Activated naive CD4-positive, alpha-beta T cell treated with anti-CD3 and anti-CD28 coated beads, Interleukin-2, amount 50 U/mL, for 24 hours (primary cell): ENCODE measurements at regions not wholly inside any gene's neighbourhood (a gene's known extent, or its start where the extent isn't known, plus 50 kb on each side); places are given as distances from the start of the nearest gene placed in this dataset.

Experiments used
- H3K27ac Mint-ChIP-seq: one replicate; pipeline ENCODE4 v1.8.0; 2021; ENCODE audit warnings: mild to moderate bottlenecking, mixed read lengths
- H3K27me3 Mint-ChIP-seq: one replicate; pipeline ENCODE4 v1.8.0; 2021; ENCODE audit warnings: mixed read lengths
- H3K36me3 Mint-ChIP-seq: one replicate; pipeline ENCODE4 v1.8.0; 2021; ENCODE audit warnings: mixed read lengths
- H3K4me1 Mint-ChIP-seq: one replicate; pipeline ENCODE4 v1.8.0; 2021; ENCODE audit warnings: mixed read lengths
- H3K4me3 Mint-ChIP-seq: one replicate; pipeline ENCODE4 v1.8.0; 2021; ENCODE audit warnings: mild to moderate bottlenecking, mixed read lengths
- H3K9me3 Mint-ChIP-seq: one replicate; pipeline ENCODE4 v1.8.0; 2021; ENCODE audit warnings: mixed read lengths

- Mint-ChIP-seq H3K9me3 (peaks cover 6% of the 10 kb centered on the region), H3K4me3 (no peak overlapping the region), H3K36me3 (peaks cover 2% of the 10 kb centered on the region), H3K27me3 (peaks cover 5% of the 10 kb centered on the region), H3K27ac (no peak overlapping the region), H3K4me1 (no peaks in the 10 kb centered on the region)
Observed at GRCh38 chr10:93165367-93165766, 91.7 kb downstream of the CYP26A1 start.

DNA sequence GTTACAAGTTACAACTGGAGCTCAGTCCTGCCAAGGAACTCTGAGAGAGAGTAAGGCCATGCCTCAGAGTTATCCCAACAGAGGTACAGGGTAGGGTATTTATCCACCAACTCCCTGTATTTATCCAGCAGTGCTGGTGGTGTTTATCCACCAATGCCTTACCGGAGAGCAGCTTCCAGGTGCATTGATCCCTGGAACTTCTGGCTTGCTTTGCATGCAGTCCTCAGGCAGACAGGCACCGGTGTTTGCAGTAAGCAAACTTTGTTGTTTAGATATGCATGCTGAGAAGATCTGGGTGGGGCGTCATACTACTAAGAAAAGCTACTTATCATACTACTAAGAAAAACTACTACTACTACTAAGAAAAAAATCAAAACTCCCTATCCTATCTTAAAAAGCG lies 92.4 kb downstream of the CYP26A1 start:
- Mint-ChIP-seq H3K9me3 (peaks cover 9% of the 10 kb centered on the region), H3K27ac (peak overlapping the region; percentile 5), H3K4me1 (no peaks in the 10 kb centered on the region), H3K36me3 (peaks cover 3% of the 10 kb centered on the region), H3K27me3 (peaks cover 6% of the 10 kb centered on the region), H3K4me3 (no peak overlapping the region)

DNA sequence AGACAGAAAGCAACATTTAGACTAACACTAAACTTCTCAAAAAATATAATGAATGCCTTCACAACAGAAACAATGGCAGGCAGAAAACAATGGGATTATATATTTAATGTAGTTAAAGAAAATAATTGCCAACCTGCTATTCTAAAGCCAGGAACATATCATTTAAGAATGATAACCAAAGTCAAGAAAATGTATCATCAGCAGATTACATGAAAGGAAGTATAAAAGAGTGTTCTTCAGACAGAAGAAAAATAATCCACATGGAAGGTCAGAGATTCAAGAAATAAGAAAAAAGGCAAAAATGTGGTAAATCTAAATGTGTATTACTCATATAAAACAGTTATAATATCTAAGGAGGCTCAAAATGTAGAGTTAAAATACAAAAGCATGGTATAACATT lies 98.1 kb downstream of the CYP26A1 start:
- Mint-ChIP-seq H3K4me1 (no peaks in the 10 kb centered on the region), H3K9me3 (peaks cover 9% of the 10 kb centered on the region), H3K36me3 (peaks cover 3% of the 10 kb centered on the region), H3K27me3 (peaks cover 8% of the 10 kb centered on the region), H3K4me3 (no peak overlapping the region), H3K27ac (no peak overlapping the region)

DNA sequence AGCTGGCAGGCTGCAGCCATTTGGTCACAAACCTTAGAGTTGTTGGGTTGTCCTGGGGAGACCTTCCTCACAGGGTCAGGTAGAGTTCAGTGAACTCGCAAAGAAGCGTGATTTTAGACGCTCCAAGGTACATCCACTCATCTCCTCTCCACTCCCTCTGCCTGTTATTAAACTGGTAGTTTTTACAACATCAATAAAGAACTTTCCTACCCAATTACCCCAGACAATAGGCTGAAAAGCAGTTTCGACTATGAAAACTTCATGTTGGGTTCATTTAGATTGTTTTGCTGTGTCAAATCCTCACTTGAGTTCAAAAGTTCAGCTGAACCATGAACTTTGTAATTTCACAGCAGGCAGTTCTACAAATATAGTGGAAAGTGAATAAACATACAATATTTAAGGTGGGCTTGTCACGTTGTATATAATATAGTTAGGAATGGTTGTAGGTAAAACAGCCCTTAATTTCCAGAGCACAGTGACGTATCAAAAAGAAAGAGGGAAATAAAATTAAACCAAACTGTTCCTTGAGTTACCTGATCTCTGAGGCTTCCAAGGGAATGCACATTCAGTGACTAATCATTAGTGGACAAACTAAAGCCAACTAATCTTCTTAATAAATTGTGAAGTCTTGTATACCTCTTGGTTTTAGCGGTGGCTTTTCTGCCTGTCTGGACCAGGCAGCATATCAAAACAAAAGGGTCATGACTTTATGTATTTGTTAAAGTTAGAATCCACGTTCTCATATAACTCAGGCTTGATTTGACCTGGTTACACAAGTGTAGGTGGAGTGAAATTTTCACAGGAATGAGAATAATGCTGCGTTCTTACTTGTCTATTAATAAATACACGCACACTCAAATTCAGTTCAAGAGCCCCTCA lies 100.5 kb downstream of the CYP26A1 start:
- no peaks in the 10 kb centered on the region for H3K4me1 Mint-ChIP-seq
- H3K9me3 Mint-ChIP-seq: peaks cover 9% of the 10 kb centered on the region
- H3K27me3 Mint-ChIP-seq: peaks cover 7% of the 10 kb centered on the region

GRCh38 chr10:93175490-93175889 lies 101.8 kb downstream of the CYP26A1 start:
- Mint-ChIP-seq H3K27me3 (peaks cover 5% of the 10 kb centered on the region), H3K9me3 (peaks cover 1% of the 10 kb centered on the region), H3K36me3 (peaks cover under 1% of the 10 kb centered on the region), H3K4me3 (no peak overlapping the region), H3K4me1 (no peaks in the 10 kb centered on the region), H3K27ac (no peak overlapping the region)

More for the DNA sequence above, 100.5 kb downstream of the CYP26A1 start:
- no peak overlapping the region for H3K4me3 Mint-ChIP-seq
- peaks cover 3% of the 10 kb centered on the region for H3K36me3 Mint-ChIP-seq
- H3K27ac Mint-ChIP-seq: no peak overlapping the region

DNA sequence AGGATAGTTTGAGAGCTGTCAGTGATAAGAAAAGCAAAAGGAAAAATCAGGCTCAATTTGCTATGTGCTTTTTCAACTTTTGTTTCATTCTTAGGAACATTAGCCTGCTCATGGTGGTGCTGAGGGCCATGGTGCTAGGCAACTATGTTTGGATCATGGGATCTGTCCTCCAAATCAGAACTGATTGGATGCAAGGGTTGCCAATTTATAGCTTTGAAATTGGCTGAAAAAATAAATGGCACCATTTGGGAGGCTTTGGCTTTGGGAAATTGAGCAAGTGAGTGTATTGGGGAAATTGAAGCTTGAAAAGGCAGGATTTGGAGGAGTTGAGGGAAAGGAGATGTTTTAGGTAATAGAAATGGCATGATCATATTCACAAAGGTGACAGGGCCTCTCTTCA lies 103.8 kb downstream of the CYP26A1 start:
- Mint-ChIP-seq H3K4me1 (no peaks in the 10 kb centered on the region), H3K27ac (no peak overlapping the region), H3K9me3 (no peaks in the 10 kb centered on the region), H3K27me3 (peaks cover 4% of the 10 kb centered on the region), H3K4me3 (no peak overlapping the region), H3K36me3 (no peaks in the 10 kb centered on the region)

GRCh38 chr10:93178226-93178625 lies 104.5 kb downstream of the CYP26A1 start:
- no peaks in the 10 kb centered on the region for H3K36me3 Mint-ChIP-seq
- peaks cover 4% of the 10 kb centered on the region for H3K27me3 Mint-ChIP-seq
- H3K27ac Mint-ChIP-seq: no peak overlapping the region
- no peaks in the 10 kb centered on the region for H3K9me3 Mint-ChIP-seq
- no peaks in the 10 kb centered on the region for H3K4me1 Mint-ChIP-seq
- H3K4me3 Mint-ChIP-seq: no peak overlapping the region

GRCh38 chr10:93180482-93180931 lies 106.8 kb downstream of the CYP26A1 start:
- H3K36me3 Mint-ChIP-seq: no peaks in the 10 kb centered on the region
- no peak overlapping the region for H3K4me3 Mint-ChIP-seq
- H3K27me3 Mint-ChIP-seq: peaks cover 1% of the 10 kb centered on the region
- no peaks in the 10 kb centered on the region for H3K4me1 Mint-ChIP-seq
- no peaks in the 10 kb centered on the region for H3K9me3 Mint-ChIP-seq
- H3K27ac Mint-ChIP-seq: no peak overlapping the region

- Mint-ChIP-seq H3K36me3 (no peaks in the 10 kb centered on the region), H3K4me3 (no peak overlapping the region), H3K27ac (no peak overlapping the region)
Observed at GRCh38 chr10:93181271-93182048, 107.8 kb downstream of the CYP26A1 start.

DNA sequence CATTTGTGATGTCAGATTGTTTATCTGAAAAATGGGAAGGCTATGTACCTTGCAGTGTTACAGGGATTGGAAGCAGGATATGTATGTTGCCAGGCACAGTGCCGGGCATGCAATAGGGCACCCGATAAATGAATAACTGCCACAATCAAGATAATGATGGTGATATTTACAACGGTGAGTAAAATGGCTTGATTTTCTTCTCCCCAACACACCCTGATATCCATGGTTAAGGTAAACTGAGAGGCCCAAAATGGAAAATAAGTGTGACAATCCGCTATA lies 108.3 kb downstream of the CYP26A1 start:
- no peaks in the 10 kb centered on the region for H3K4me1 Mint-ChIP-seq
- peaks cover 2% of the 10 kb centered on the region for H3K27me3 Mint-ChIP-seq
- H3K27ac Mint-ChIP-seq: no peak overlapping the region
- no peaks in the 10 kb centered on the region for H3K36me3 Mint-ChIP-seq
- H3K9me3 Mint-ChIP-seq: no peaks in the 10 kb centered on the region
- H3K4me3 Mint-ChIP-seq: no peak overlapping the region

More at GRCh38 chr10:93181271-93182048, 107.8 kb downstream of the CYP26A1 start:
- no peaks in the 10 kb centered on the region for H3K4me1 Mint-ChIP-seq
- no peaks in the 10 kb centered on the region for H3K9me3 Mint-ChIP-seq
- peaks cover 2% of the 10 kb centered on the region for H3K27me3 Mint-ChIP-seq

GRCh38 chr10:93182790-93183189 lies 109.1 kb downstream of the CYP26A1 start:
- H3K4me1 Mint-ChIP-seq: no peaks in the 10 kb centered on the region
- no peaks in the 10 kb centered on the region for H3K9me3 Mint-ChIP-seq
- H3K27me3 Mint-ChIP-seq: peaks cover 2% of the 10 kb centered on the region
- H3K36me3 Mint-ChIP-seq: no peaks in the 10 kb centered on the region
- no peak overlapping the region for H3K4me3 Mint-ChIP-seq
- no peak overlapping the region for H3K27ac Mint-ChIP-seq

GRCh38 chr10:93186653-93187052 lies 113.0 kb downstream of the CYP26A1 start:
- no peaks in the 10 kb centered on the region for H3K9me3 Mint-ChIP-seq

DNA sequence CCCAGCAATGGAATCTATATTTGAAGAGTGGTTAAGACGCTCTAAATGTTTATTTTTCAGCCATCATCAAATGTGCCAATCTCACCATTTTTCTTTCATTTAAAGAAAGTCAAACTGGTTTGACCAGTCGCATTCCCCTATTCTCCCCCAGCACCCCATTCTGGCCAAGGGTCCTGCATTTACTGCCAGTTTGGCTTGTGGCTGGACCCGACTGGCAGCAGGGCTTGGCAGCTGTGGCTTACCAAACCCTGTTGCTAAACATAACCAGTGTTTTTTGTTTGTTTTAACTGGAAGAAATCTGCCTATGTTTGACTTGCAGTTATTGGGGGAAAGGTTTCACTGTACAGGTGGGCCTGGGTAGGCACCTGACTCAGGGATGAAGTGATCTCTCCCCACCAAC lies 116.3 kb downstream of the CYP26A1 start:
- no peaks in the 10 kb centered on the region for H3K9me3 Mint-ChIP-seq
- H3K36me3 Mint-ChIP-seq: no peaks in the 10 kb centered on the region
- no peak overlapping the region for H3K27ac Mint-ChIP-seq
- H3K27me3 Mint-ChIP-seq: peaks cover 7% of the 10 kb centered on the region
- H3K4me1 Mint-ChIP-seq: no peaks in the 10 kb centered on the region
- no peak overlapping the region for H3K4me3 Mint-ChIP-seq

More at GRCh38 chr10:93186653-93187052, 113.0 kb downstream of the CYP26A1 start:
- no peak overlapping the region for H3K27ac Mint-ChIP-seq
- H3K4me3 Mint-ChIP-seq: no peak overlapping the region
- H3K36me3 Mint-ChIP-seq: no peaks in the 10 kb centered on the region
- peaks cover 2% of the 10 kb centered on the region for H3K27me3 Mint-ChIP-seq
- H3K4me1 Mint-ChIP-seq: no peaks in the 10 kb centered on the region

DNA sequence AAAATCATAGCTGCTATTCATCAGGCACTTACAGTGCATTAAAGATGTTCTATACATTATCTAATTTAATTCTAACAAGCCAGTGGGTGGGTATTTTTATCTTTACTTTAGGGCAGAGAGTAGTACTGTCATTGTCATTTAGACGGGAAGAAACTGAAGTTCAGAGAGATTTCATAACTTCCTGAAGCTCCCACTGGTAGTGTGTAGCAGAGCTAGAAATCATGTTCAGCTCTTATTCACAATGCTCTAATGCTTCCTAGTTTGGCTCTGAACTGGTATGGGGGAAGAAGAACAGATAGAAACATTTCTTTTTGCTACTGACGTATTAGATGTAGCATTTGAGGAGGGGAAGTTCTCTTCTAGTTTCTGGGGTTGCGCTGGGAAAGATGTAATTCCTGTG lies 116.7 kb downstream of the CYP26A1 start:
- Mint-ChIP-seq H3K27me3 (peaks cover 7% of the 10 kb centered on the region), H3K4me1 (no peaks in the 10 kb centered on the region), H3K27ac (no peak overlapping the region), H3K4me3 (no peak overlapping the region), H3K36me3 (no peaks in the 10 kb centered on the region), H3K9me3 (no peaks in the 10 kb centered on the region)

DNA sequence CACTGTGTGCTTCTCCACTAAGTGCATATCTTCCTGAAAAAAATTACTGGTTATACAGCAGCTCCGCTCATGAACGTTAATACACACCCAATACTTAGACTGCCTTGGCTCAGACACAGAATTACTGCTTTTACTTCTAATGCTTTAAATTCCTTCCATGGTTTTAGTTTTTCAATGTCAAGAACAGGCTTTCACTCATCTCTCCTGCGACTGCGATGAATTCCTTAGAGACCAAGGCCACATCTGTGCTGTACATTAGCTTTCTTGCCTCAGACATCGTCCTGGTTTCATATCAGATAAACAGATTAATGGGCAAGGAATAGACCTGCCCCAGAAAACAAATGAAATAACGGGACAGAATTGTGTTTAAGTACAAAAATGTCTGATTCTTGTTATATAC lies 120.2 kb downstream of the CYP26A1 start:
- H3K4me1 Mint-ChIP-seq: peaks cover 11% of the 10 kb centered on the region
- no peaks in the 10 kb centered on the region for H3K9me3 Mint-ChIP-seq
- no peaks in the 10 kb centered on the region for H3K36me3 Mint-ChIP-seq
- H3K27ac Mint-ChIP-seq: no peak overlapping the region
- H3K27me3 Mint-ChIP-seq: peaks cover 9% of the 10 kb centered on the region
- H3K4me3 Mint-ChIP-seq: no peak overlapping the region
